Duodenal mucosa (tissue), 2 donors: ENCODE measurements at regions not wholly inside any gene's neighbourhood (a gene's known extent, or its start where the extent isn't known, plus 50 kb on each side); places are given as distances from the start of the nearest gene placed in this dataset.

Experiments used
- H3K27ac ChIP-seq: one replicate; pipeline ENCODE4 v1.7.0; 2013; ENCODE audit warnings: low read depth, low read length
- H3K27me3 ChIP-seq, 2 donors: one replicate each; pipeline ENCODE4 v1.7.0; 2013; ENCODE audit warnings: low read length in 2 of 2, control low read depth in 1 of 2; ENCODE audit not compliant: insufficient read depth in 2 of 2, control insufficient read depth in 1 of 2
- H3K36me3 ChIP-seq, 2 donors: one replicate each; pipeline ENCODE4 v1.7.0; 2013; ENCODE audit warnings: low read length in 2 of 2, control low read depth in 1 of 2; ENCODE audit not compliant: insufficient read depth in 2 of 2, control insufficient read depth in 1 of 2
- H3K4me1 ChIP-seq, 2 donors: one replicate each; pipeline ENCODE4 v1.7.0; 2013; ENCODE audit warnings: low read length in 2 of 2, control low read depth in 1 of 2; ENCODE audit not compliant: insufficient read depth in 2 of 2, control insufficient read depth in 1 of 2
- H3K4me3 ChIP-seq, 2 donors: one replicate each; pipeline ENCODE4 v1.7.0; 2013; ENCODE audit warnings: low read length in 2 of 2, low read depth in 1 of 2
- H3K9ac ChIP-seq, 2 donors: one replicate each; pipeline ENCODE4 v1.7.0; 2013; ENCODE audit warnings: low read length in 2 of 2, low read depth in 1 of 2
- H3K9me3 ChIP-seq, 2 donors: one replicate each; pipeline ENCODE4 v1.7.0; 2013; ENCODE audit warnings: low read length in 2 of 2, control low read depth in 1 of 2; ENCODE audit not compliant: control insufficient read depth in 1 of 2

DNA sequence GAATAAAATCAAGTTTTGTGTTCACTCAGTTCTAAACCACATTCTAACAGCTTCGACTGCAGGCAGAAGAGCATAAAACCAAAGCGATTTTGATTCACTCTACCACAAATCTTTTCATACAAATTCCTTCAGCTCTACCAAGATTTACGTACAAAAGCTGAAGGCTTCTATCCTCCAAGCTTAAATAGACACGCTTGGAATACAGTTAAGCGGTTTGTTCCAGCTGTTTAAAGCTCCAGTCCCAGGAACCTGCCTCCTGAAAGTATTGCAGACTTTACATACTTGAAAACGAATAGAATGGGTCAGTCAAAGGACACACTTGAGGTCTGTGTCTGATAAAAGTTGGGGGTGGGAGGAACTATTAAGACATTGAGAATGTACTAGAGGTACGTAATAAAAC lies 102.9 kb downstream of the MPP7 start:
- H3K9ac ChIP-seq, result no peak overlapping the region
- no peaks in the 10 kb centered on the region for H3K36me3 ChIP-seq
- H3K27ac ChIP-seq, result no peak overlapping the region
- no peaks in the 10 kb centered on the region for H3K9me3 ChIP-seq
- H3K4me1 ChIP-seq, result no peaks in the 10 kb centered on the region
- no peaks in the 10 kb centered on the region for H3K27me3 ChIP-seq
- H3K4me3 ChIP-seq, result no peak overlapping the region

DNA sequence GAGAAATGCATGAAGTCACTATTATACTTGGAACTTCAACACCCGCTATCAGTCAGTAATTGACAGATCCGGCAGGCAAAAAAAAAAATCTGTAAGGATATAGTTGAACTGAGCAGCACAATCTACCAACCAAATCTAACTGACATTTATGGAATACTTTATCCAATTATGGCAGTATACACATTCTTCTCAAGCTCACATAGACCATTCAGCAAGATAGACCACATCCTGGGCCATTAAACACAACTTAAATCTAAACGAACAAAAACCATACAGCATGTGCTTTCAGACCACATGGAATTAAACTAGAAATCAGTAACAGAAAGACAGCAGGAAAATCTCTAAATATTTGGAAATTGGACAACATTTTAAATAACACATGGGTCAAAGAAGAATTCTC lies 112.7 kb downstream of the MPP7 start:
- Histone ChIP-seq H3K4me3 (no peak overlapping the region), H3K9me3 (no peaks in the 10 kb centered on the region)

DNA sequence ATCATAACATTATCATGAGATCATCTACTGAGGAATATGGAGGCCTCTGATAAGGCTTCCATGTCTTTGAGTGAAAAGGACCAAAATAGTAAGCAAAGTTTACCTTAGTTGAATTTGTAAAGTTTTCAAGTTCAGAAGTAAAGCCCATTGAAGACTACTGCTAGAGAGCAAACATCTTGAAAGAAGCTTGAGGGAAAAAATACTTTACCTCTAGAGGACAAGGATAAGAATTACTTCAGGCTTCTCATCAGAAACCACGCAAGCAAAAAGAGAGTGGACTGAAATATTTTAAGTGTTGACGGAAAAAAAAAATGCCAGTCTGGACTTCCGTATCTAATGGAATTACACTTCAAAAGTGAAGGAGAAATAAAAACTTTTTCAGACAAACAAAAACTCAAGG lies 114.3 kb downstream of the MPP7 start:
- H3K9me3 ChIP-seq, result no peaks in the 10 kb centered on the region
- H3K27ac ChIP-seq, result no peak overlapping the region
- H3K4me1 ChIP-seq, result no peaks in the 10 kb centered on the region
- H3K4me3 ChIP-seq, result no peak overlapping the region
- no peaks in the 10 kb centered on the region for H3K27me3 ChIP-seq
- H3K36me3 ChIP-seq, result no peaks in the 10 kb centered on the region
- no peak overlapping the region for H3K9ac ChIP-seq

More for the DNA sequence above, 112.7 kb downstream of the MPP7 start:
- H3K36me3 ChIP-seq, result no peaks in the 10 kb centered on the region
- no peak overlapping the region for H3K27ac ChIP-seq
- no peaks in the 10 kb centered on the region for H3K4me1 ChIP-seq
- no peak overlapping the region for H3K9ac ChIP-seq
- H3K27me3 ChIP-seq, result no peaks in the 10 kb centered on the region

DNA sequence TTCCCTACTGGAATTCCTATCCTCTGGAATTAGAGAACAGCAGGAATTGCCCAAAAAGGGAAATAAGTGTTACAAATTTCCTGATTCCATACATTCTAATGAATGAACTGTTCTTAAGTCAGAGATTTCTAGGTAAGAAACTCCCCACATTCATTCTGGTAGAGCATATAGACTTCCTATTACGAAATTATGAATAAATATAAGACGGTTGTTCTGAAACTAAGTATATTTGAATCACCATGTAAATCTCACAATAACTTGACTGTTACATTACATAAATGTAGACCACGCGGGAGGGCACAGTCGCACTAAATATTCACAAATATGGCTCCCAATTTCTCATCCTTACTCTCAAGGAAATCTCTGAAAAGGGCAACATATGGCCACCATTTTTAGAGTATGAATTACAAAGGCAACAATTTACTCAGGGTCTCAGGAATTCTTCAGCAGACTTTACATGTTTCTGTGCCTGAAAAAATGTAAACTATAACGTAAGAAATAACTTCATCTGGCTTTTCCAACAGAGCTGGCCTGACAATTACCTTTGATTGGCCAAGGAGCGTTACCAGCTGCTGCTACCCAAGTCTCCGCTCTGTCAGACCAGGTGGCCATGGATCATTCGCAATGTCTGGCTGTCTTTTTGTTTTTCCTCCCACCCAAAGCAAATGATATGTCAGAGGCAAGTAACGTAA lies 115.8 kb downstream of the MPP7 start:
- Histone ChIP-seq H3K27me3 (no peaks in the 10 kb centered on the region), H3K4me3 (no peak overlapping the region), H3K4me1 (no peaks in the 10 kb centered on the region), H3K36me3 (no peaks in the 10 kb centered on the region), H3K9ac (no peak overlapping the region), H3K9me3 (no peaks in the 10 kb centered on the region), H3K27ac (no peak overlapping the region)

DNA sequence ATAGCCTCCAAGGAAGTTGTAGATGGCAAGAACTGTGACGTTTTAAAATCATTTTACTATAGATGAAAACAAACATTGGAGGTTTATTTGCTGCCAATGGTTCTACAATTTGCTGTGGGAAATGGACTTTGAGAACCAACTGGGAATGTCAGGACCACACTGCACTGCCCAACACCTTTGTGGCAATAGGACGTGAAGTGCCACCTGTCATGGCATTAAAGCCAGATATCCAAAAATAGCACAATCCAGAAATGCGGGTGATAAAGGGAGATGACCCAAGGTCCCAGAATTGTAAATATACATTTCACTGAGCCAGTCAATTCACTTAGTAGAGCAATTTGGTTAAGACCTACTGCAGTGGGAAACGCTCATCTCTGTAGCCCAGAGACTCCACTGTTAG lies 116.4 kb downstream of the MPP7 start:
- Histone ChIP-seq H3K36me3 (no peaks in the 10 kb centered on the region), H3K9ac (no peak overlapping the region)

DNA sequence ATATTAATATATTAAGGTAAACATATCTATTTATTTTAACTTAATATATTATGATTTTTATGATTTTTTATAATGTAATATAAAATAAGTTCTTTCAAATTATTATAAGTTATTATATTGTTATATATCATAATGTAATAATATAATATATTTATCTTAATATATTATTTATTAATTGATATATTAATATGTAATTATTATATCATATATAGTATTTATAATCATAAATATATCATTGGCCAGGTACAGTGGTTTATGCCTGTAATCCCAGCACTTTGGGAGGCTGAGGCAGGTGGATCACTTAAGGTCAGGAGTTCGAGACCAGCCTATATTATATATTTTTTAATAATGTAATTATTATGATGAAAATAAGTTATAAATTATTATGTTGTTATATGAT lies 118.1 kb downstream of the MPP7 start:
- Histone ChIP-seq H3K27ac (no peak overlapping the region), H3K4me1 (no peaks in the 10 kb centered on the region), H3K9me3 (no peaks in the 10 kb centered on the region), H3K4me3 (no peak overlapping the region), H3K9ac (no peak overlapping the region), H3K36me3 (no peaks in the 10 kb centered on the region), H3K27me3 (no peaks in the 10 kb centered on the region)

More for the DNA sequence above, 116.4 kb downstream of the MPP7 start:
- no peaks in the 10 kb centered on the region for H3K9me3 ChIP-seq
- no peaks in the 10 kb centered on the region for H3K4me1 ChIP-seq
- no peak overlapping the region for H3K27ac ChIP-seq
- H3K27me3 ChIP-seq, result no peaks in the 10 kb centered on the region
- H3K4me3 ChIP-seq, result no peak overlapping the region

DNA sequence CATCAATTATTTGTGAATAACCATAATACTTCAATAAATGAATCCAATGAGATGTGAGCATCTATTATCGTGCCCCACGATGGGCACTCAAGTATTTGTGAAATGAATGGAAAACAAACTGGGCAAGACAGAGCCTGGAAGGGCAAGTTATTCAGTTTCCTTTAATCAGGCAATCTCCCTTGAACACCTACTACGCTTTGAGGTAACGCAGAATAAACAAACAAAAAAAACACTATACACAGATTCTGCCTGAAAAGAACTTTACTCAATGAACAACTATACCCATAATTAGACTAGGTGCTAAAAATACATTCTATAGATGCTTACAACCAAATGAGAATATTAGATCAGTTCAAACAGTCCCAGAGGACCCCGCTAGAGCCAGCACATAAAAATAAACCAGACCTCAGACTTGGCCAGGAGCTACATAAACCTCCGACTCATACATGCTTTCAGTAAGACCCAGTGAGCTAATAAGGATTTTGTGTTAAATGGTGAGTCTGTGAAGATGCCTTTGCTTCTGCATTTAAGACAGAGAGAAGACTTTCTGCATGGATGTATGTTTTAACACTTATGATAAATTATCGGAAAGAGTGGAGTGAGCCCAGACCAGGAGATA lies 121.3 kb downstream of the MPP7 start:
- no peaks in the 10 kb centered on the region for H3K9me3 ChIP-seq
- H3K27ac ChIP-seq, result no peak overlapping the region
- H3K9ac ChIP-seq, result no peak overlapping the region
- no peaks in the 10 kb centered on the region for H3K27me3 ChIP-seq
- no peaks in the 10 kb centered on the region for H3K36me3 ChIP-seq
- H3K4me1 ChIP-seq, result peaks cover 0 to 8% of the 10 kb centered on the region in 2 donors
- no peak overlapping the region for H3K4me3 ChIP-seq

DNA sequence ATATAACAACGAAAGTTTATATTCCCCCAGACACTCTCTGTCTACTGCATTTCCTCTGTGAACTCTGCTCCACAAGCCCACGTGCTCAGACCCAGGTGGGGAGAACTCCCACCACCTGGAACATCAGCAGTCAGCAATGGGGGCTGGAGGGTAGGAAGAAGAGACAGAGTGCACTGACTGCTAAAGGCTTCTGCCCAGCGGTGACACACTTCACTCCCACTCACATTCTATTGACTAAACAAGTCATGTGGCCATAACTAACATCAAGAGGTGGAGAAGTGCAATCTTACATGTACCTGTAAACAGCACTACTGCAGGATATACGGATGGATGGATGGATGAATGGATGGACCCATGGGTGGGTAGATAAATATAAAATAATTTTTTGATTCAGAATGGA lies 122.2 kb downstream of the MPP7 start:
- Histone ChIP-seq H3K27me3 (no peaks in the 10 kb centered on the region), H3K9me3 (no peaks in the 10 kb centered on the region), H3K4me3 (no peak overlapping the region), H3K4me1 (peaks cover 0 to 8% of the 10 kb centered on the region in 2 donors), H3K9ac (no peak overlapping the region), H3K27ac (no peak overlapping the region), H3K36me3 (no peaks in the 10 kb centered on the region)

DNA sequence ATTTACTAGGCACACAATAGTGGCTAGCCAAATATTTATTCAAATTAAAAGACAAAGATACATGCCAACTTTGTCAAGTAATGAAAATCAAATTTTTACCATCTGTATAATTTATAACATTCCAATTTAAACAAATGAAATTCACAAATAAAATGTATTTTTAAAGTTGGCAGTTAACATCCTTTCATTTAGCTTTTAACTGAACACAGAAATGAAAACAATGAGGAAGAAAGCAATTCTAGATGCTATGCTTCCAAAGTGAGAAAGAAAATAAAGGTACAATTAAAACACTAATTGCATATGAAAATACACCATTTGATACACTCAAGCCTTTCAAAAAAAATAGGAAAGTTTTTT lies 123.1 kb downstream of the MPP7 start:
- no peaks in the 10 kb centered on the region for H3K9me3 ChIP-seq
- peaks cover 0 to 8% of the 10 kb centered on the region in 2 donors for H3K4me1 ChIP-seq
- H3K27me3 ChIP-seq, result no peaks in the 10 kb centered on the region
- no peak overlapping the region for H3K9ac ChIP-seq
- no peak overlapping the region for H3K27ac ChIP-seq
- H3K4me3 ChIP-seq, result no peak overlapping the region
- no peaks in the 10 kb centered on the region for H3K36me3 ChIP-seq

DNA sequence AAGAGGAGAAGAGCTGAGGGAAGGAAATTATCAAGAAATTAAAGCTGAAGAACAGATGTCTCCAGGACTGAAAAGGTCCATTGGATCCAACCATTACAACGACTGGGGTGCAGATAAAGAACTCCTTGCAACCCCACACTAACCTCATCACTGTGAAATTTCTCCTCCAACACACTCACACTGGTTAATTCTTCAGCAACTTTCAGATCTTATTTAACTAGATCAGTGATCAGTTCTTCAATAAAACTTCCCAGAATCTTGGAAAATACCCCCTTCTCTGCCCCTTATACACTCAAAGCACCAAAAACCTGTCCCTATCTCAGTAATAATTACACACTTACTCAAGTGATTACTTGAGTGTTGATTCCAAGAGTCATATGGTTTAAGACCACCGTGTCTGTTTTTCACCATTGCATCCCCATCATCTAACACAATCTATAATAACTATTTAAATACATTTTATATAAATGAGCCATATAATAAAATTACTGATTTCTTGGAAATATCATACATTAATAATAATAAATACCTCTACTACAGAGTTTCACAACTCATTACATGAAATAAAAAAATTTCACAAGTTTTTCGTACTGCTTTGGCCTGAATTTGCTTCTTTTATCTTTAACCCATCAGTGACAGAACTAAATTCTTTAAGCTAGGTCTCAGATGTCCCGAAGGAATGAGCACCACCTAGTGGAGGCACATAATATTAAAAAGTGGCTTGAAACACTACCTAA lies 123.7 kb downstream of the MPP7 start:
- H3K4me3 ChIP-seq, result no peak overlapping the region
- no peak overlapping the region for H3K9ac ChIP-seq
- no peaks in the 10 kb centered on the region for H3K9me3 ChIP-seq
- H3K36me3 ChIP-seq, result no peaks in the 10 kb centered on the region
- H3K4me1 ChIP-seq, result peaks cover 0 to 8% of the 10 kb centered on the region in 2 donors
- no peaks in the 10 kb centered on the region for H3K27me3 ChIP-seq
- H3K27ac ChIP-seq, result no peak overlapping the region
